Vagina (tissue), 2 donors: ENCODE measurements at regions not wholly inside any gene's neighbourhood (a gene's known extent, or its start where the extent isn't known, plus 50 kb on each side); places are given as distances from the start of the nearest gene placed in this dataset.

Source experiments
- CTCF ChIP-seq, 3 experiments: fragments of 450-650 bp in 2 of 3; fragments of 200-600 bp in 1 of 3; sonication (generic) in 1 of 3; IDR thresholded peaks; one replicate each; pipeline ENCODE4 v1.5.1; 2017 to 2019; ENCODE audit warnings: antibody characterized with exemption in 3 of 3, mild to moderate bottlenecking in 2 of 3, moderate library complexity in 2 of 3
- POLR2AphosphoS5 ChIP-seq, 2 donors: sonication (generic); formaldehyde crosslinking; IDR thresholded peaks; one replicate each; pipeline ENCODE4 v1.9.0; 2017; ENCODE audit warnings: antibody characterized with exemption in 2 of 2, mild to moderate bottlenecking in 2 of 2, low read depth in 1 of 2; ENCODE audit not compliant: insufficient read depth in 1 of 2

DNA sequence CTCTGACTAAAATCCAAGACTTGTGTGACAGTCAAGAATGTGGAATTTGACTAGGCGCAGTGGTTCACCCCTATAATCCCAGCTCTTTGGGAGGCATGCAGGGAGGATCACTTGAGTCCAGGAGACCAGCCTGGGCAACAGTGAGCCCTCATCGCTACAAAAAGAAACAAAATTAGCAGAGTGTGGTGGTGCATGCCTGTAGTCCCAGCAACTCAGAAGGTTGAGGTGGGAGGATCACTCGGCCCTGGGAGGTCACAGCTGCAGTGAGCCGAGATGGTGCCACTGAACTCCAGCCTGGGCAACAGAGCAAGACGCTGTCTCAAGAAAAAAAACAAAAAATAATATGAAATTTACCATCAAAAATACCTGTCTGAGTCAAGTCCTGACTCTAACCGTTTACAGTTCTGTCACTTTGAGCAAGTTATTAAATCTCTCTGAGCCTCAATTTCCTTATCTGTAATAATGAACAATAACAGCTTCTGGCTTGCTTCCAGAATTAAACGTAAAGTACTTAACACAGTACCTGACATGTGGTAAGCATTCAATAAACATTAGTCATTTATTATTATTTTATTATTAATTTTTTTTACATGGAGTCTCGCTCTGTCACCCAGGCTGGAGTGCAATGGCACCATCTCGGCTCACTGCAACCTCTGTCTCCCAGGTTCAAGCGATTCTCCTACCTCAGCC lies 204.6 kb upstream of the TSC22D1 start:
- TF ChIP-seq CTCF (IDR thresholded peaks at IDR 0.05) (no peak), POLR2AphosphoS5 (IDR thresholded peaks at IDR 0.05; ENCODE audit: insufficient read depth in 1 of 2, low read depth in 1 of 2) (no peak)
